ENCODE measurements at regions not wholly inside any gene's neighbourhood (a gene's known extent, or its start where the extent isn't known, plus 50 kb on each side); places are given as distances from the start of the nearest gene placed in this dataset.
"Not testable (repeated sequence)": the region's sequence is repeated elsewhere in the genome, so short reads cannot be mapped to it uniquely, and the experiment has no call there.

- no peak overlapping the region for H3K4me3 ChIP-seq (ENCODE audit: insufficient read length, low read depth)
- H3K9ac ChIP-seq (ENCODE audit: insufficient read length, low read depth), result no peak overlapping the region
- H3K4me1 ChIP-seq (ENCODE audit: insufficient read depth, insufficient read length), result no peaks in the 10 kb centered on the region
- H3K27me3 ChIP-seq (ENCODE audit: insufficient read depth, insufficient read length), result no peaks in the 10 kb centered on the region
- H3K36me3 ChIP-seq (ENCODE audit: insufficient read depth, insufficient read length, low read length), result no peaks in the 10 kb centered on the region
- no peak for TF ChIP-seq ZNF274 (IDR thresholded peaks at IDR 0.05; ENCODE audit: low read depth, low read length)
- no peak for TF ChIP-seq SUZ12 (IDR thresholded peaks at IDR 0.05; ENCODE audit: extremely low read depth, insufficient read depth, insufficient read length)
- no peak for TF ChIP-seq YY1 (IDR thresholded peaks at IDR 0.05; ENCODE audit: insufficient read depth, insufficient read length)
- H3K9me3 ChIP-seq (ENCODE audit: insufficient read depth, low read length), result no peaks in the 10 kb centered on the region
- DNase-seq (ENCODE audit: low read depth, low spot score), result no peak
These were observed 1355.9 kb downstream of the GRIK2 start for GRCh38 chr6:102749210-102749971.

DNA sequence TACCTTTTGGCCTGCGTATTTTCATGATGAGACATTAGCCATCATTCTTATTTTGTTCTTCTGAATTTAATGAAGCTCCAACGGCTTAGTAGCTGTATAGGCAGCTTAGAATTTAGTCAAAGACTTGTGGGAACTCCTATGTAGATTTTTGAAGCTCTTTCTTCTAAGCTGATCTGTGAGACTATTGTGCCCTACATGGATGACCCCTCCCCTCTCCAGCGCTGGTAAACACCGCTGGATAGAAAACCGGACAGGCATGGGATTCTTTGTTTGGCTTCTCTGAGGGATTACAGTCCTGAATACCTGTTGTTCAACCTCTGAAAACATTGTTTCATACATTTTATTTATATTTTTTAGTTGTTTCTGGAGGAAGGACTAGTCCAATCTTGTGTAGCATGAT is 1353.4 kb downstream of the GRIK2 start:
- Histone ChIP-seq H3K36me3 (ENCODE audit: insufficient read depth, insufficient read length, low read length) (no peaks in the 10 kb centered on the region), H3K9me3 (ENCODE audit: insufficient read depth, low read length) (no peaks in the 10 kb centered on the region), H3K9ac (ENCODE audit: insufficient read length, low read depth) (no peak overlapping the region), H3K4me3 (ENCODE audit: insufficient read length, low read depth) (no peak overlapping the region), H3K4me1 (ENCODE audit: insufficient read depth, insufficient read length) (no peaks in the 10 kb centered on the region), H3K27me3 (ENCODE audit: insufficient read depth, insufficient read length) (no peaks in the 10 kb centered on the region)
- TF ChIP-seq YY1 (IDR thresholded peaks at IDR 0.05; ENCODE audit: insufficient read depth, insufficient read length) (no peak), SUZ12 (IDR thresholded peaks at IDR 0.05; ENCODE audit: extremely low read depth, insufficient read depth, insufficient read length) (no peak), ZNF274 (IDR thresholded peaks at IDR 0.05; ENCODE audit: low read depth, low read length) (no peak)
- DNase-seq (ENCODE audit: low read depth, low spot score), result no peak

GRCh38 chr6:102742754-102743356 is 1349.3 kb downstream of the GRIK2 start:
- Histone ChIP-seq H3K36me3 (ENCODE audit: insufficient read depth, insufficient read length, low read length) (no peaks in the 10 kb centered on the region), H3K27me3 (ENCODE audit: insufficient read depth, insufficient read length) (no peaks in the 10 kb centered on the region), H3K4me3 (ENCODE audit: insufficient read length, low read depth) (no peak overlapping the region), H3K9ac (ENCODE audit: insufficient read length, low read depth) (no peak overlapping the region), H3K4me1 (ENCODE audit: insufficient read depth, insufficient read length) (no peaks in the 10 kb centered on the region), H3K9me3 (ENCODE audit: insufficient read depth, low read length) (no peaks in the 10 kb centered on the region)
- no peak for DNase-seq (ENCODE audit: low read depth, low spot score)
- TF ChIP-seq SUZ12 (IDR thresholded peaks at IDR 0.05; ENCODE audit: extremely low read depth, insufficient read depth, insufficient read length), result no peak
- TF ChIP-seq ZNF274 (IDR thresholded peaks at IDR 0.05; ENCODE audit: low read depth, low read length), result no peak
- TF ChIP-seq YY1 (IDR thresholded peaks at IDR 0.05; ENCODE audit: insufficient read depth, insufficient read length), result no peak

GRCh38 chr6:102742028-102742427 is 1348.5 kb downstream of the GRIK2 start:
- Histone ChIP-seq H3K36me3 (ENCODE audit: insufficient read depth, insufficient read length, low read length) (no peaks in the 10 kb centered on the region), H3K27me3 (ENCODE audit: insufficient read depth, insufficient read length) (no peaks in the 10 kb centered on the region), H3K9me3 (ENCODE audit: insufficient read depth, low read length) (no peaks in the 10 kb centered on the region), H3K4me3 (ENCODE audit: insufficient read length, low read depth) (no peak overlapping the region), H3K9ac (ENCODE audit: insufficient read length, low read depth) (no peak overlapping the region), H3K4me1 (ENCODE audit: insufficient read depth, insufficient read length) (no peaks in the 10 kb centered on the region)
- no peak for DNase-seq (ENCODE audit: low read depth, low spot score)
- TF ChIP-seq SUZ12 (IDR thresholded peaks at IDR 0.05; ENCODE audit: extremely low read depth, insufficient read depth, insufficient read length) (no peak), ZNF274 (IDR thresholded peaks at IDR 0.05; ENCODE audit: low read depth, low read length) (no peak), YY1 (IDR thresholded peaks at IDR 0.05; ENCODE audit: insufficient read depth, insufficient read length) (no peak)

DNA sequence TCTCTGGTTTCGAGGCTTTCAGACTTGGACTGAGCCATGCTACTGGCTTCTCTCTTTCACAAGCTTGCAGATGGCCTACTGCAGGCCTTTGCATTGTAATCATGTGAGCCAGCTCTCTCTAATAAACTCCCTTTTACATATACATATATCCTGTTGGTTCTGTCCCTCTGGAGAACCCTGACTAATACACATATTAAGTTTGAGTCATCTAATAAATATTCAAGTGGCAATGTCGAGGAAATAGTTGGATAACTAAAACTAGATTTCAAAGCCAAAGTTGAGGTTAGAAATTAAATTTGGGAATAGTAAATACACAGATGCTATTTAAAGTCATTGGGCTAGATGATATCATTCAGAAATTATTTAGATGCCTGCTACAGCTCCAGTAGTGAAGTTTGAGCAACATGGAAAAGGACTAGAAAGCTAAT is 1343.4 kb downstream of the GRIK2 start:
- Histone ChIP-seq H3K9me3 (ENCODE audit: insufficient read depth, low read length) (no peaks in the 10 kb centered on the region), H3K27me3 (ENCODE audit: insufficient read depth, insufficient read length) (no peaks in the 10 kb centered on the region), H3K36me3 (ENCODE audit: insufficient read depth, insufficient read length, low read length) (no peaks in the 10 kb centered on the region), H3K9ac (ENCODE audit: insufficient read length, low read depth) (no peak overlapping the region), H3K4me3 (ENCODE audit: insufficient read length, low read depth) (no peak overlapping the region), H3K4me1 (ENCODE audit: insufficient read depth, insufficient read length) (no peaks in the 10 kb centered on the region)
- TF ChIP-seq YY1 (IDR thresholded peaks at IDR 0.05; ENCODE audit: insufficient read depth, insufficient read length) (no peak), SUZ12 (IDR thresholded peaks at IDR 0.05; ENCODE audit: extremely low read depth, insufficient read depth, insufficient read length) (no peak), ZNF274 (IDR thresholded peaks at IDR 0.05; ENCODE audit: low read depth, low read length) (no peak)
- DNase-seq (ENCODE audit: low read depth, low spot score), result no peak

DNA sequence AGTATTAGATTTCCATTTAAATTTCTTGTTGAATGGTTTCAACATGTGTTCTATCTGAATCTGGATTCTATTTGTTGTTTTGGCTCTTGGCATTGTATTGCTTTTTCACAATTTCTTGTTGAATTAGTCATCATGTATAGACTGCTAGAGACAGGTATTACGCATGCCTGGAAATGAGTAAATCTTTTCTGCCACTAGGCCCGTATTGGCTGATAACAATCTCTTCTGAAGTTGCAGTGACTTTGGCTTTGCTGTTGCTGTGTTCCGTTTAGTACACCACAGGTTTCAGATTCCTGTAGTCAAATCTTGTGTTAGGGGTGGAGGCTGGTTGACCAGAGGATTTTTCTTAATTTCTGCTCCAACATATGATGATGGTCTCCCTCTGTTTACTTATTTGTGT is 1339.4 kb downstream of the GRIK2 start:
- no peak for DNase-seq (ENCODE audit: low read depth, low spot score)
- Histone ChIP-seq H3K4me3 (ENCODE audit: insufficient read length, low read depth) (no peak overlapping the region), H3K27me3 (ENCODE audit: insufficient read depth, insufficient read length) (no peaks in the 10 kb centered on the region), H3K9ac (ENCODE audit: insufficient read length, low read depth) (no peak overlapping the region), H3K36me3 (ENCODE audit: insufficient read depth, insufficient read length, low read length) (no peaks in the 10 kb centered on the region), H3K9me3 (ENCODE audit: insufficient read depth, low read length) (no peaks in the 10 kb centered on the region), H3K4me1 (ENCODE audit: insufficient read depth, insufficient read length) (no peaks in the 10 kb centered on the region)
- TF ChIP-seq YY1 (IDR thresholded peaks at IDR 0.05; ENCODE audit: insufficient read depth, insufficient read length), result no peak
- TF ChIP-seq SUZ12 (IDR thresholded peaks at IDR 0.05; ENCODE audit: extremely low read depth, insufficient read depth, insufficient read length), result no peak
- no peak for TF ChIP-seq ZNF274 (IDR thresholded peaks at IDR 0.05; ENCODE audit: low read depth, low read length)

- H3K4me3 ChIP-seq (ENCODE audit: insufficient read length, low read depth); H3K36me3 ChIP-seq (ENCODE audit: insufficient read depth, insufficient read length, low read length); H3K27me3 ChIP-seq (ENCODE audit: insufficient read depth, insufficient read length); H3K9me3 ChIP-seq (ENCODE audit: insufficient read depth, low read length); H3K9ac ChIP-seq (ENCODE audit: insufficient read length, low read depth); DNase-seq (ENCODE audit: low read depth, low spot score); H3K4me1 ChIP-seq (ENCODE audit: insufficient read depth, insufficient read length): not testable (repeated sequence)
These were observed 1328.6 kb downstream of the GRIK2 start for GRCh38 chr6:102722086-102722485.
